DLD1 (cell line): ENCODE measurements at regions not wholly inside any gene's neighbourhood (a gene's known extent, or its start where the extent isn't known, plus 50 kb on each side); places are given as distances from the start of the nearest gene placed in this dataset.
"Not testable (repeated sequence)": the region's sequence is repeated elsewhere in the genome, so short reads cannot be mapped to it uniquely, and the experiment has no call there.

Experiments
- in situ Hi-C: cut with HindIII; loops from 2 replicates; pipeline ENCODE4 v1.10.0; 2017; ENCODE audit warnings: low sequenced_read_pairs

DNA sequence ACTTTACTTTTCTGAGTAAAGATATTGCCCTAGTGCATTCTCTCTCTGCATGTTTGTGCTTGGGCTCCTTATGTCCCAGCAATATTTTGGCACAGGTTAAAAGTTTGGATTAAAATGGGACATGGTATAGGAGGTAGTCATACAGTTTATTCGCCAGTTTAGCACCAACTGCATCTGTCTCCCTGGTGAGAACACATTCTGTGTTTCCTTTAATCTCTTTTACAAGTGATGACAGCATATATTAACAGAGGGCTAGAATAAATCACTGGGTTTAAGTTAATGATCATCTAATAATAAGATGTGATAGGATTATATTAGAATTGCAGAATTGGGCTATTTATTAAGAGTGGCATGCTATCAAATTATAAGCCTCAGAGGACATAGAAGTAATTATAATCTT, 550.1 kb downstream of the LRRC70 start:
- in situ Hi-C loops: no loop called here

DNA sequence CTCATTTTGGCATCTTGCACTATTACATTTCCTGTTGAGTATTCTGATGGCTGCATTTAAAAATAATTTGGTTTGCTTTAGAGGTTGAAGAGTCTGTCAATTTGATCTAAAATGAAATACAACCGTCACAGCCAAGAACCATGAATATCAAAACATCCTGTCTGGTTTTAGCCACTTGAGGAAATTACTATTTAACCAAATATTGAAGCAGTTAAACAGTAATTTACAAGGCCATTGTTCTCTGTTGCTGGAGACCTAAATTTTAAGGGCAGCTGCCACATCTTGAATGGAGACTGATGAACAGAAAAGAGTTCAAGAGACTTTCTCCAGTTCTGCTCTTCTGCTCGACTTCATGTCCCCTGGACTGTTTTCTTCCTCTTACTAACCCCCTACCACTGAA, 549.4 kb downstream of the LRRC70 start:
- in situ Hi-C loops: no loop called here

DNA sequence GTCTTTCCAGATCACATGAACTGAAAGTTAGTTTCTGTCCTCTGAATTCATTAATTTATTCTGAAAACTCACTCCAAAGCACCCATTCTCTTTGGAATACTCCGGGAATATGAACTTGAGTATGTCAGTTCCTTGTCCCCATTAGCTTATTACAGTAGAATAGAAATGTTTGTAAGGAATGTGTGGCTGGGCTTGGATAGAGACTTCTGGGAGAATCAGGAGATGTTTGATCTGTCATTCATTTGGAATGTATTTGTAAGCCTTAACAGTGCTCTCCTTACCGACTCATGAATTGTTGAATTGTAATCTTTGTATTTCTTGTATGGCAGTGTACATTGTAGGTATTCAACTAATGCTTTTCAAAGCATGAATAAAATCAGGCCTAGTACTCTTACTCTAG, 548.4 kb downstream of the LRRC70 start:
- in situ Hi-C loops: no loop called here

DNA sequence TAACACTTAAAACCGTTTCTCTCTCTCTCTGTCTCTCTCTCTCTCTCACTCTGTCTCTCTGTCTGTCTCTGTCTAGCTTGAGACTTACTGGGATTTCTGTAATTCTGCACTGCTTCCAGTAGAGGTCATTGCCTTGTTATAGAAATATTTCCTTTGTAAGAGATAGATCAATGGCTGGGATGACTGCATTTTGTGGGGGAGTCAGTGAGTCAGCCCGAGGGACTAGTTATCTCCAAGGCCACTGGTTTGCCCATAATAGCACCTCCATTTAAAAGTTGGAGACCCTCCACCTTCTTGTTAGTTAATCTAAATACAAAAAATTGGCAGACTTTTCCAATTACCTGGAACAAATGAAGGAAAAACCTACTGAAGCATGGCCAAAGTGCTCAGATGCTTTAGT, 547.2 kb downstream of the LRRC70 start:
- in situ Hi-C loops: no loop called here

DNA sequence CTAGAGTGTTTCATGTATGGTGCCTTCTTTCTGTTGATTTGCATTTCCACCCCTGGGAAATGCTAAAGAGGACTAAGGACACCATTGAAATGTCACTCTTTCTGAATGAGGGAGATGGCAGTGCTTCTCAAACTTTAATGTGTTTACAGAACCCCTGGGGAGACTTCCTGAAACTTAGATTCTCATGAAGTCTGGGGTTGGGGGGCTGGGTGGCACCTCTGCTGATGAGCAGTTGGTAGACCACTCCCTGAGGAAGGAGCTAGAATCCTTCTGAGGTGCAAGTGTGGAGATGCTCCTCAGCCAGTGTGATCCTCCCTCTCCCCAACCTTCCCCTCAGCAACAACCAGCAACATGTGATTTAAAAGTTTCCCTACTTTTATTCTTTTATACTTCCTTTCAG, 546.8 kb downstream of the LRRC70 start:
- in situ Hi-C loops: no loop called here

DNA sequence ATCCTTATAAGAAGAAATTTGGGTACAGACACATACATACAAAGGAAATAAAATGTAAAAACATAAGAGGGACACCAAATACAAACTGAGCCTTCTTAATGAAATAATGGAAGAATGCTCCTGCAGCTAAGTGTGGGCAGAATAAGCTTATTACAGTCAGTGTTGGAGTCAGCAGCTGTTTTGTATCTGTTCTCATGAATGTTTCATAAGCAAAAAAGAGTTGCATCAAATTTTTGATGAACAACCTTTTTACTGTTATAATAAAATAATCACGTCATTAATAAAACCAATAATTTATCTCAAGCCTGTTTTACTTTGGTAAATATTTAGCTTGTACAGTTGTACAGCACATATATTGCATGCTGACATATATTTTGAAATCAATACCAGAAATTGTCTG, 545.6 kb downstream of the LRRC70 start:
- in situ Hi-C loops: no loop called here

DNA sequence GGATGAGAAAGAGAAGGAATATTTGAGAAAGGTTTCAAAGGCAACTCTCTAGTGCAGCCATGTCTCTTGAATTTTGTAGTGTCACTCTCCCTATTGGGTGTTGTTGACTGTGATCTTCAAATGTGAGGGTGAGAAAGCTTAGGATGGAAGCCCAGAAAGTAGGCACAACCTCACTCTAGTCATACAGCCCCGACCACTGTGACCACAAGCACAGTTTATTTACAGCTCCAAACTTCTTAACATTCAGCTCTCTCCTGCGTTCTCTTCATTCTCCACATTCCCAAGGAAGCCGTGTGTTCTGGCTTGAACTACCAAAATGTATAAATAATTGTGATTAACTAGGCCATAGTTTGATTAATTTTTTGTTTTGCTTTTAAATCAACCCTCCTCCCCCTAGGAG, 542.9 kb downstream of the LRRC70 start:
- in situ Hi-C loops: no loop called here

DNA sequence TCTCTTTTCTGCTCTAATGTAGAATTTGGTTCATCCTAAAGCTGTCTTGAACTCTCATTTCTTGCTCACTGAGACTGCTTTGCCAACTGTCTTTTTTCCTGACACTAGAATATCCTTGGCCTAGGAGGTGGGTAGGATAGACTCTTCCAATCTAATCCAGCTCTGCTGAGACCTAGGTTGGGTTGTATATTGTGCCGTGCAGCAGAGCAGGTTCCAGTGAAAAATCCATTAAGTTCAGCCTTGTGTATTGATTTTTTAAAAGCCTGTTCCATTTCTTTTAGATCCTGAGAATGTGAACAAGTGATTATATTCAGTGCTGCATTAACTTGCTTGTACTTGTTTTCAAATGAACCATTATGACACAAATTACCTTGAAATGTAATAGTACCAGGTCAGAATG, 539.6 kb downstream of the LRRC70 start:
- in situ Hi-C loops: no loop called here

DNA sequence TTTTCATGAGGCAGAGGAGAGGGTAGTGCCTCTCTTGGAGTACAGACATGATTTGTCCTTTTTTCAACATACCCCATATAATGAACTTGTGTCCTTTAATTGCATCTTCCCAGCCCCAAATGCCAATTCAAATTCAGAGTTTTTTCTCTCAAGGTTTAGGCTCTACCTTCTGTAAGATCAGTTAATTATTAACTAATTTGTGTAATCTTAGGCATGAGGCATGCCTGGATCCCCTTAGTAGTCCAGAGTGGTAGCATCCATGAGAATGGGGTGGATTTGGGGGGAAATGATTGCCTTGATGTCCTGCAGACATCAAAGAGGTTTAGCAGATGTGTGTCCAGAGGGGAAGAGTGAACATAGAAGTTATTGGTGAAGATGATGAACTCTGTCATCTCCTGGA, 533.3 kb downstream of the LRRC70 start:
- in situ Hi-C loops: no loop called here

DNA sequence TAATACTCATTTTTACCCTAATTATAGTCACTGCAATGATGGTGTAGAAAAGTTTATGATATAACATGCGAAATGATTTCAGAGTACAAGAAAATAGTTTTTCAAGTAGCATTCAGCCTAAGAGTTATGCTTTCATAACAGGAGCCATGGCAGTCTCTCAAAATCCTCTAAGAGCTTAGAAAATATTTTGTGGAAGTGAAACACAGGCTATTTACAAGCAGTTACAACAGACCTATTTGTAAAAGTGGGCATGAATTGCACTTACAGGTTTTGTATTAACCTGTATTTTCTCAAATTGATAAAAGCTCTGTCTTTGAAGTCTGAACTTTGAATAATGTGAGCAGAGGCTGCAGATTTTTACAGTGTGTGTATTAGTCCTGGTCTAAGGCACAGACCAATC, 523.3 kb downstream of the LRRC70 start:
- in situ Hi-C loops: no loop called here

DNA sequence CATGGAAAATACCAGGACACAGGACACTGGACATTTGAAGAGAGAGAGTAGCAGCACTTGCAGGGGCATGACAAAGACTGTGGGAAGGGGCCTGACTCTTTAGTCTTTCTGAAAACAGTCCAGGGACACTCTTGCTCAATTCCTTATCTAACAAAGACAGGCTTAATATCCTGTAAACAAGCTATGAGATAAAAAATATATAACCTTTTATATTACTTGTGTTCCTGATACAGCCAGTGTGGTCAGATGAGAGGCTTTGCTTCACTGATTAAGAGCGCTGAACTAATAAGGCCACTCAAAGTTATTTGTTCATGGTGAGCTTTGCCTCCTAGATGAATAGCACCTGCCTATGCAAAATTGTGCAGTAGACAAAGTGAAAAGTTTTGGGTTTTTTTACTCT, 518.7 kb downstream of the LRRC70 start:
- in situ Hi-C loops: no loop called here

DNA sequence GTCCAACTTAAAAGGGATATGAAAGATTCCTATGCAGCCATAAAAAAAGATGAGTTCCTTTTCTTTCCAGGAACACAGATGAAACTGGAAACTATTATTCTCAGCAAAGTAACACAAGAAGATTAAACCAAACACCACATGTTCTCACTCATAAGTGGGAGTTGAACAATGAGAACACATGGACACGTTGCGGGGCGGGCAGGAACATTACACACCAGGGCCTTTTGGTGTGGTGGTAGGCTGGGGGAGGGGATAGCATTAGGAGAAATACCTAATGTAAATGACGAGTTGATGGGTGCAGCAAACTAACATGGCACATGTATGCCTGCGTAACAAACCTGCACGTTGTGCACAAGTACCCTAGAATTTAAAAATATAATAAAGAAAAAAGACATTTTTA, 516.1 kb downstream of the LRRC70 start:
- in situ Hi-C loops: no loop called here

DNA sequence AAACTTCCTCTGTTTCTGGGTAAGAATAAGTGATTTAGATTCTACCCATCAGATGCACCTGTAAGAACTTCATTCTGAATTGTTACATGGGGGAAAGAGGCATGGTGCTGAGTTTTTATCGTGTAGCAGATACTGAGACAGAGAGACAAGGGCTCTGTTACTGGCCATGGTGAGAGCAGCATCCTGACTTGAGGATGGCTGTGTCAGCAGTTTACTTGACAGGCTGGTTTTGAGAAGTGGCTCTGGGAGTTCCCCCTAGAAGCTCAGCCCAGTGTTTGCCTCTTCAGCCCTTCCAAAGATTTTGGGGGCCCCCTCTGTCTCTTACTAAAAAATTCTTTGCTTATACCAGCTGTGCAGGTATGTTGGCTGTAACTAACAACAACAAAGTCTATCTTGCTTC, 510.5 kb downstream of the LRRC70 start:
- in situ Hi-C loops: no loop called here

DNA sequence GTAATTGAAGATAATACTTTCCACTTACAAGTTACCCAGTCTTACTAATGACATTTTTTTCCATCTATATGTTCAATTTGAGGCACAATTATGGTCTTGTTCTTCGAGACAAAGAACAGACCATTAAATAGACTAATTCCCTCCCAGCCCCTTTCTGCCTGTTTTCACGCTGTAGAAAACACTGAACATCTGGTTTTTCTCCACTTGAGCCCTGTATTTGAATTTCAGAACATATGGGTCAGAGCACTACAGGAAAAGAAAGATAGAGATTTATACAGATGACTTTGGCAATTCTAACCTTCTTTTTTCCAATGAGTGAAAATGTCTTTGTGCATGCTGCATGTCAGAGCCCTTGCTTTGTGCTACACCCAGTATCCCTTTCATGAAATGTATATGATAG, 506.9 kb downstream of the LRRC70 start:
- in situ Hi-C loops: no loop called here

DNA sequence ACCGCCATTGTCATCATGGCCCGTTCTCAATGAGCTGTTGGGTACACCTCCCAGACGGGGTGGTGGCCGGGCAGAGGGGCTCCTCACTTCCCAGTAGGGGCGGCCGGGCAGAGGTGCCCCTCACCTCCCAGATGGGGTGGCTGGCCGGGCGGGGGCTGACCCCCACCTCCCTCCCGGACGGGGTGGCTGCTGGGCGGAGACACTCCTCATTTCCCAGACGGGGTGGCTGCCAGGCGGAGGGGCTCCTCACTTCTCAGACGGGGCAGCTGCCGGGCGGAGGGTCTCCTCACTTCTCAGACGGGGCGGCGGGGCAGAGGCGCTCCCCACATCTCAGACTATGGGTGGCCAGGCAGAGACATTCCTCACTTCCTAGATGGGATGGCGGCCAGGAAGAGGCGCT, 505.1 kb downstream of the LRRC70 start:
- in situ Hi-C loops: not testable (repeated sequence)

DNA sequence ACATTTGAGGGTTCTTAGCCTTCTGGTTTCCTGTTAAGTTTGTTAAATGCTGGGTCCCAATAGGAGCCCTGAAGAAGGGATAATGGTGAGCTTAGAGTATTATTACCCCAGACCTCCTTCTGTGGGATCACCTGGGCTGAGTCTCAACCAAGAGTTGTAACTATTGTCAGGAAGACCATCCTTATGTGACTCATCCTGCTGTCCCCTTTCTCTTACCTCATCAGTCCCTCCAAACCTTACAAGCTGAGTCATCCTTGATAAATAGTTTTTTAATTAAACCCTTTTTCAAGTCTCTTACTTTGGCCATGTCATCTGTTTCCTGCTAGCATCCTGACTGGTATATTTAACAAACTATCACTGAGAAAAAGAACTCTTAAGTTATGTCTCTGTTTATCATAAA, 502.8 kb downstream of the LRRC70 start:
- in situ Hi-C loops: no loop called here

DNA sequence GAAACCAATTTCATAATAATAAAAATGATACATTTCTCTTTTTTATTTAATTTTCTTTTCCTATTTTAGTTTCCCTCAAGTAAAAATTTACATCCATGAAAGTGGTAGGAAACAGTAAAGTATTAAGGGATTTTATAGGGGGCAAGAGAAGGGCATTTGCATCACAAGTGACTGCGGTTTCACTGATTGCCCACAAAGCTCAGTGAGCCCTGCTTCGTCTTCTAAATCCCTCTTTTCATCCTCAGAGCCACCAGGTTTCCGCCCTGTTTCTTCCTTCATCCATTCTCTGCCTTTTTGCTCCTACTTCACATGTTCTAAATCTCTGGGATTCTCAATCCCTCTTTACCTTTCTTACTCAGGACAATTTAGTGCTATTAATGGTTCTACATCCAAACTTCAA, 491.4 kb downstream of the LRRC70 start:
- in situ Hi-C loops: no loop called here

DNA sequence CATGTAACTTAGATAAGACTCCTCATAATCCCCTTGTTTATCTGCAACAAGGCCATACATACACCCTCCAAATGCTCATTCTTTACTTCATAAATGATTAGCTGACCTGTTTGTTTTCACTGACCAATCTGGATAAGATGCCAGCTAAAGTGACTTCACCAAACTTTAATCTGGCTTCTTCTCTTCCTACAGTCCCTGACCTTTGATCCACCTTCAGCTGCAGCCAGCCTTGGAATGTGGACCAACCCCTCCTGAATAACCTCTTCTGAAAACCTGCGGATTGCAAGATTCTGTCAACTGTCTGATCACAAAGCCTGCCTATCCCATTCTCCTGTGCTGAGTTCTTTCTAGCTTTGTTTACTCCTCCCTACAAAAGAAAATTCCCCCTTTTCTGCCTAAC, 476.8 kb downstream of the LRRC70 start:
- in situ Hi-C loops: no loop called here

DNA sequence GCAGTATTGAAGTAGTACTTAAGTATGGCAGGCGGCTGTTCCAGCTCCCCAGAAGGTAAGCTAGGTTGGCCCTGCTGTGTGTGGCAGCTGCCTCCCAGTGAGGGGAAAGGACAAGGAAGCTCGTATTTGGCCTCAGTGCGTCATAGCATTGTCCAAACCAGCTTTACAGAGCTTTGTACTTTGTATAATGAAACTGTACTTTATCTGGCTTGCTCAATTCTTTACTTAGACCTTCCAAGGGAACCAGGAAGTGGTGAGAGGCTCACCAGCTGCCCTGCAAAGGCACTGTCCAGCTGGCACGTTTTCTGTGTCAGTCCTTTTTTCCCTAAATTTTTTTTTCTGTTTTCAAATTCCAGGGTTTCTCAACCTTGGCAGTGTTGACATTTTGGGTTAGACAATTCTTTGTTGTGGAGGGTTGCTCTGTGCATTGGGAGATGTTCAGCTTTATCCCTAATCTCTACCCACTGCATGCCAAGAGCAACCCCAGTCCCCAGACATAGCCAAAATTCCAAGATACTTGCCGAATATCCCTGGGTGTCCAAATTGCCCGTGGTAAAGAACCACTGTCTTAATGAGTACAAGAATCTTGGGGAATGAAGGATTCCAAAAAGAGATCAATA, 474.5 kb downstream of the LRRC70 start:
- in situ Hi-C loops: no loop called here

DNA sequence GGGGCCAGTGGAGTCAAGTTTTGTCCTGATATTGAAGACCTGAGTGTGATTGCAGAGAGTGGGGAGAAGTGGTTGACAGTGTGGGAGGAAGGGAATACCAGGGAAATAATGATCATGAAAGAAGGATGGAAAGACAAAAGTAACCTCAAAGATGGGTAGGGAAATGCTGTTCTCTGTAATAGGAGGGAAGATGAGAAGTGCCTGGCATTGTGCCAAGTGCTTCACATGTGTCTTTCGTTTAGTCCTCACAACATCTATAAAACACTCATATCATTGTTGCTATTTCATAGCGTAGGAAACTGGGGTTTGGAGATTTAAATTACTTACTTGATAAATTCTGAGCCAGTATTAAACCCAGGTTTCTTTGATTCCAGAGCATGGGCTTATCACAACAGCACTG, 472.3 kb downstream of the LRRC70 start:
- in situ Hi-C loops: no loop called here

DNA sequence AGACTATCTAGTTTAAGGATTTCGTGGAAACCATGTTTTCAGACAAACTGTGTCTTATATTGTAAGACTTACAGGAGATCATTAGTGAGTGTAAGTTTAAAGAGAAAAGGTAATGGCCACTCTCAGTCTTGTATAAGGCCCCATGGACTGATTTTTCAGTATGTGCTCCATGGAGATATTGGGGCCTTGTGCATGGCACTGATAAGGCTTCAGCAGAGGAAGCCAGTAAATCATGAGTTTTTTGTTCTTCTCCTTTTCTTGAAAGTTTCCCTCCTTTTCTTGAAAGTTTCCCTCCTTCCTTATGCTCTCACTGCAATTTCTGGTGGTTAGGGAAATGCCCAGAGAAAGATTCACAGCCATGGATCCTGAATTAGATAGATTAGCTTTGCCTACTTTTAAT, 471.3 kb downstream of the LRRC70 start:
- in situ Hi-C loops: no loop called here

DNA sequence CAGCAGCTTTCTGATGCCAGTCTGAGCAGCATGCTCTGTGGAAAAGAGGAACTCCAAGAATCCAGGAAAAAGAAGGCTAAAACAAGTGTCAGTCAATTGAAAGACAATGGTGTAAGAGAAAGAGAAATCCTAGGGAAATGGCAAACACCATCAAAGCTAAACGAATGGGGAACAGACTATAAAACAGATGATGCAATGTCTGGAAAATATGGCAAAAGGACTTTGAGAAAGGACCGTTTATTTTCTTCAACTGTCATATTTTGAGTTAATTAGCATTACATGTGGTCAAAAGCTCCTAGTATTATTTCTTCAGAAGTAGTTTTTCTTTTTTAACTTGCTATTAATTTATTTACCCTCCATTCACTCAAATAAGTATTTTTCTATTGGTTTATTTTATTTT, 465.2 kb downstream of the LRRC70 start:
- in situ Hi-C loops: no loop called here

DNA sequence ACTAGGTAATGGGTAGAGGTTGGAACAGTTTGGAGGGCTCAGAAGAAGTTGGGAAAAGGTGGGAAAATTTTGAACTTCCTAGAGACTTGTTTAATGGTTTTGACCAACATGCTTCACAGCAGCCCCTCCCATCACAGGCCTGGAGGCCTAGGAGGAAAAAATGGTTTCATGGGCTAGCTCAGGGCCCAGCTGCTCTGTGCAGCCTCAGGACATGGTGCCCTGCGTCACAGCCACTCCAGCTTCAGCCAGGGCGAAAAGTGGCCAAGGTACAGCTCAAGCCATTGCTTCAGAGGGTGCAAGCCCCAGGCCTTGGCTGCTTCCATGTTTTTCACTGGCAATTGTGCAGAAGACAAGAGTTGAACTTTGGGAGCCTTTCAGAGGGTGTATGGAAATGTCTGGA, 453.7 kb downstream of the LRRC70 start:
- in situ Hi-C loops: no loop called here

DNA sequence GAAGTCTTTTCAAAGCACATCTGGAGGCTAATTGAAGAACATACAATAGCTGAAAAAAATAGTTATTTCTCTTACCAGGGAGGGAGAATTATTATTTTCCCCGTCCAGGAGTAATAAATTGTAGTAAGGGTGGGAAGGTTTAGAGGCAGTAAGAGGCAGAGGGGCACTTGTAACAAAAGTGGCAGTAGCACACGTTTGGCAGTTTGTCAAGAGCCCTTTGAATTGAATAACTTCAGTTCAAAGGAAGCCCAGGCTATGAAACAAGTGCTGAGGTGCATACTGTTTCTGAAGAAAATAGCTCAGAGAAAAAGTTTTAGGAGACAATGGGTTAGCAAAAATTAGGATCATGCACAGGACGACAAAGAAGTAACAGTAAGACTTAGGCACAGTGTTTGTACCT, 451.3 kb downstream of the LRRC70 start:
- in situ Hi-C loops: no loop called here
